ENCODE measurements at regions not wholly inside any gene's neighbourhood (a gene's known extent, or its start where the extent isn't known, plus 50 kb on each side); places are given as distances from the start of the nearest gene placed in this dataset.

DNA sequence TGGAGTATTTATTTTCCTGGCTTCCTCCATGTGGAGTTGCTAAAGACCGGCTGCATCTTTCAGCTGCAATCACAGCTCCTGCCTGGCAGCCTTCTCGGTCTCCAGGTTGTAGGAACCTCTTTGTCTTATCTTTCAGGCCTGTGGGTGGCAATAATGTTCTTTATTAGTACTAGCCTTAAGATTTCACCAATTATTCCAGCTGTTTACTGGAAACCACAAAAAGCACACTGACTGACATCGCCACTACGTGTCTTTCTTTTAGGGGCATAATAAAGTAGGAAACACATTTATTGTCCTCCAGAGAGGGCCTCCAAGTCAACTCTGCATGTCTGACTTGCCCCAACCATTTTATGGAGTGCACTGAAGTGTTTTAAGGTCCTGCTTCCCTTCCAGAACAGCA lies 1116.5 kb upstream of the TMEM132C start:
- TF ChIP-seq, protein P1, sequence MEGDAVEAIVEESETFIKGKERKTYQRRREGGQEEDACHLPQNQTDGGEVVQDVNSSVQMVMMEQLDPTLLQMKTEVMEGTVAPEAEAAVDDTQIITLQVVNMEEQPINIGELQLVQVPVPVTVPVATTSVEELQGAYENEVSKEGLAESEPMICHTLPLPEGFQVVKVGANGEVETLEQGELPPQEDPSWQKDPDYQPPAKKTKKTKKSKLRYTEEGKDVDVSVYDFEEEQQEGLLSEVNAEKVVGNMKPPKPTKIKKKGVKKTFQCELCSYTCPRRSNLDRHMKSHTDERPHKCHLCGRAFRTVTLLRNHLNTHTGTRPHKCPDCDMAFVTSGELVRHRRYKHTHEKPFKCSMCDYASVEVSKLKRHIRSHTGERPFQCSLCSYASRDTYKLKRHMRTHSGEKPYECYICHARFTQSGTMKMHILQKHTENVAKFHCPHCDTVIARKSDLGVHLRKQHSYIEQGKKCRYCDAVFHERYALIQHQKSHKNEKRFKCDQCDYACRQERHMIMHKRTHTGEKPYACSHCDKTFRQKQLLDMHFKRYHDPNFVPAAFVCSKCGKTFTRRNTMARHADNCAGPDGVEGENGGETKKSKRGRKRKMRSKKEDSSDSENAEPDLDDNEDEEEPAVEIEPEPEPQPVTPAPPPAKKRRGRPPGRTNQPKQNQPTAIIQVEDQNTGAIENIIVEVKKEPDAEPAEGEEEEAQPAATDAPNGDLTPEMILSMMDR (IDR thresholded peaks at IDR 0.05), result no peak
- TF ChIP-seq POLR2A (IDR thresholded peaks at IDR 0.05), result no peak
